ENCODE measurements at regions not wholly inside any gene's neighbourhood (a gene's known extent, or its start where the extent isn't known, plus 50 kb on each side); places are given as distances from the start of the nearest gene placed in this dataset.
A peak's percentile ranks its signal among the peaks of the same experiment; 100 is the strongest.

DNA sequence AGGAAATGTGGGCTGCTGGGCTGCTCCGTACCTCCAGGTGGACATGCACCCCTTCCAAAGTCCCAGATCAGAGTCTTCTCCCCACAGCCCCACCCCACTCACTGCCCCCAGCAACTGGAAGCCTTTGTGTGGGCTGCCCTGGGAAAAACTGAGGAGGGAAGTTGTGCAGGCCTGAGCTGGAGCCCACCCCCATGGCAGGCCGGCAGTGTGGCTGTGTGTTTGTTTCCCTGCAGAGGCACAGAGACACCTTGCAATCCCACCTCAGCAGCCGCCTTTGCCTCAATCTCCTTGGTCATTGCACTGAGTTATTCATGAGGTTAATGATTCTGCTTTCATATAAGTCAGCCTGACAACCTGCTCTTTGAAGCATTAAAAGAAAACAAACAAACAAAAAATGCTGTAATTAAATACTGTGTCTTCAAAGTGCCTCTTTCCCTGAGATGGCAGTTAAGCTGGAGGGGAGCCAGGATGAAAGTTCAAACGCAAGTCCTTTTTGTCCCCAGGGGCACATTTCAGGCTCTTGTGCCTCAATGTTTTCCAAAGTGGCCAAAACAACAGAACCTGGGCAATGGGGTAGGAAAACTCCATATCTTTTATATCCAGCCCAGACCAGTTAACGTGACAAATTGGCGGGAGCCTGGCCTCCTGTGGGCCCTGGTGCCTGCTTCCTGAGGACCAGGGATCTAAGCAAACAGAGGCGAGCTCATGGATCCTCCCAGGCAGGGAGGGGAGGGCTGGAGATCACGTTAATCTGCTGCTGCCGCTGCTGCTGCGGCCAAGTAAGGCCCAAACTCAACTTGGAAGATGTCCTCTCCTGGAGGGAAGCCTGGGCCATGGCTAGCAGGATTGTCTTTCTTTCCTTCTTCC, 51.9 kb upstream of the TSPAN11 start:
- no peaks in the 10 kb centered on the region for H3K36me3 Mint-ChIP-seq (ENCODE audit: low read depth)
- H3K27me3 Mint-ChIP-seq (ENCODE audit: insufficient read depth) = peaks cover 16% of the 10 kb centered on the region
- H3K9ac ChIP-seq (ENCODE audit: extremely low read depth, low read length, poor library complexity, severe bottlenecking) = no peak overlapping the region
- DNase-seq = peak; percentile 77
- no peak overlapping the region for H3K4me3 Mint-ChIP-seq
- no peaks in the 10 kb centered on the region for H3K27me3 ChIP-seq (ENCODE audit: control insufficient read depth, insufficient read depth, low read length, poor library complexity, severe bottlenecking)
- H3K36me3 ChIP-seq (ENCODE audit: control insufficient read depth, insufficient read depth, low read length) = no peaks in the 10 kb centered on the region
- 64 to 68% methylated on average over 6 to 10 of the region's 10 CpGs for WGBS, 2 experiments (ENCODE audit: insufficient coverage in 1 of 2, insufficient read length in 1 of 2)
- H3K4me3 ChIP-seq (ENCODE audit: low read length) = no peak overlapping the region
- H3K27ac Mint-ChIP-seq = no peak overlapping the region
- H3K9me3 Mint-ChIP-seq = no peaks in the 10 kb centered on the region
- no peak overlapping the region for H3K27ac ChIP-seq (ENCODE audit: low read depth, low read length)
- H3K4me1 ChIP-seq (ENCODE audit: control insufficient read depth, insufficient read depth, low read length) = no peaks in the 10 kb centered on the region
- peaks cover 8% of the 10 kb centered on the region for H3K4me1 Mint-ChIP-seq
- TF ChIP-seq, protein P1, sequence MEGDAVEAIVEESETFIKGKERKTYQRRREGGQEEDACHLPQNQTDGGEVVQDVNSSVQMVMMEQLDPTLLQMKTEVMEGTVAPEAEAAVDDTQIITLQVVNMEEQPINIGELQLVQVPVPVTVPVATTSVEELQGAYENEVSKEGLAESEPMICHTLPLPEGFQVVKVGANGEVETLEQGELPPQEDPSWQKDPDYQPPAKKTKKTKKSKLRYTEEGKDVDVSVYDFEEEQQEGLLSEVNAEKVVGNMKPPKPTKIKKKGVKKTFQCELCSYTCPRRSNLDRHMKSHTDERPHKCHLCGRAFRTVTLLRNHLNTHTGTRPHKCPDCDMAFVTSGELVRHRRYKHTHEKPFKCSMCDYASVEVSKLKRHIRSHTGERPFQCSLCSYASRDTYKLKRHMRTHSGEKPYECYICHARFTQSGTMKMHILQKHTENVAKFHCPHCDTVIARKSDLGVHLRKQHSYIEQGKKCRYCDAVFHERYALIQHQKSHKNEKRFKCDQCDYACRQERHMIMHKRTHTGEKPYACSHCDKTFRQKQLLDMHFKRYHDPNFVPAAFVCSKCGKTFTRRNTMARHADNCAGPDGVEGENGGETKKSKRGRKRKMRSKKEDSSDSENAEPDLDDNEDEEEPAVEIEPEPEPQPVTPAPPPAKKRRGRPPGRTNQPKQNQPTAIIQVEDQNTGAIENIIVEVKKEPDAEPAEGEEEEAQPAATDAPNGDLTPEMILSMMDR (conservative IDR thresholded peaks at IDR 0.05) = no peak
- no peaks in the 10 kb centered on the region for H3K9me3 ChIP-seq (ENCODE audit: control insufficient read depth, low read length)

DNA sequence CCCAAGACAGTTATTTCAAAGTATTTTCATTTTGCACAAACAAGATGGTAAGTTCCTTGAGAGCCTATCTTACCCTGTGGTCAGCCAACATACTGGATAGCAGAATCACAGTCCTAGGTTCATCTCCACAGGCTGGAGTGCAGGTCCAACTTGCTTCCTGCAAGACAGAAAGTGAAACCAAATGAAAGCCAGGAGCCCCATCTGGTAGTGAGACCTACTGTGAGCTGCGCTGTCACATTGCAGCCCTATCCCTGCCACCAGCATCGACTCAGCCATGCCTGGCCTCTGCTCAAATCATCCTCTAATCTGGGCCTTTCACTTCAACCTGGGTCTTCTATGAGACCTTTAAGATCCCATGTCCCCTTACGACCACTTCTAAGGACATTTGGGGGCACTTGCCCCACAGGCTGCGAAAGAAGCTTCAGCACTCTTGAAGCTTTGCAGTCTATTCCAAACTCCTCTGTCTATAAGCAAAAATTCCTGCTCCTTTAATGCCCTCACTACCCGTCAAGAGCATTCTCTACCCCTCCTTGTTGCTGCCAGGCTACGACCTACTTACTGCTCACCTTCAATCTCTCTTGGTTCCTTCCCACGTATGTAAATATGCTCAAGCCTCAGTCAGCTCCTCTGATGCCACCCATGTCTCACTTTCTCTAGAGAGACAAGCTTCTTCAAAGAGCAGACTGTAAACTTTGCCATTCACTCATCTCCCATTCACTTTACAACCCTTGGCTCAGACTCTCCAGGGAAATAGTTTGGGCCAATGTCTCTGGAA, 55.9 kb upstream of the TSPAN11 start:
- 79 to 91% methylated on average over 5 to 7 of the region's 7 CpGs for WGBS, 2 experiments (ENCODE audit: insufficient coverage in 1 of 2, insufficient read length in 1 of 2)
- Mint-ChIP-seq H3K4me1 (peaks cover 14% of the 10 kb centered on the region), H3K4me3 (no peak overlapping the region), H3K36me3 (ENCODE audit: low read depth) (peaks cover 3% of the 10 kb centered on the region), H3K27me3 (ENCODE audit: insufficient read depth) (peaks cover 12% of the 10 kb centered on the region), H3K27ac (no peak overlapping the region), H3K9me3 (peaks cover 27% of the 10 kb centered on the region)
- no peak for DNase-seq
- Histone ChIP-seq H3K27me3 (ENCODE audit: control insufficient read depth, insufficient read depth, low read length, poor library complexity, severe bottlenecking) (no peaks in the 10 kb centered on the region), H3K9ac (ENCODE audit: extremely low read depth, low read length, poor library complexity, severe bottlenecking) (no peak overlapping the region), H3K4me1 (ENCODE audit: control insufficient read depth, insufficient read depth, low read length) (no peaks in the 10 kb centered on the region), H3K36me3 (ENCODE audit: control insufficient read depth, insufficient read depth, low read length) (no peaks in the 10 kb centered on the region), H3K4me3 (ENCODE audit: low read length) (no peak overlapping the region), H3K27ac (ENCODE audit: low read depth, low read length) (no peak overlapping the region), H3K9me3 (ENCODE audit: control insufficient read depth, low read length) (peaks cover 33% of the 10 kb centered on the region)
- TF ChIP-seq, protein P1 (conservative IDR thresholded peaks at IDR 0.05) = no peak

- Mint-ChIP-seq H3K4me1 (peaks cover 15% of the 10 kb centered on the region), H3K9me3 (peaks cover 31% of the 10 kb centered on the region), H3K27ac (no peak overlapping the region), H3K36me3 (ENCODE audit: low read depth) (peaks cover 3% of the 10 kb centered on the region), H3K27me3 (ENCODE audit: insufficient read depth) (peaks cover 26% of the 10 kb centered on the region), H3K4me3 (no peak overlapping the region)
- Histone ChIP-seq H3K4me3 (ENCODE audit: low read length) (peak overlapping the region; percentile 72), H3K9ac (ENCODE audit: extremely low read depth, low read length, poor library complexity, severe bottlenecking) (no peak overlapping the region), H3K36me3 (ENCODE audit: control insufficient read depth, insufficient read depth, low read length) (no peaks in the 10 kb centered on the region), H3K4me1 (ENCODE audit: control insufficient read depth, insufficient read depth, low read length) (peaks cover 3% of the 10 kb centered on the region), H3K27me3 (ENCODE audit: control insufficient read depth, insufficient read depth, low read length, poor library complexity, severe bottlenecking) (peaks cover 16% of the 10 kb centered on the region), H3K9me3 (ENCODE audit: control insufficient read depth, low read length) (peaks cover 45% of the 10 kb centered on the region), H3K27ac (ENCODE audit: low read depth, low read length) (no peak overlapping the region)
- no peak for DNase-seq
- TF ChIP-seq, protein P1 (conservative IDR thresholded peaks at IDR 0.05) = no peak
These were observed 59.1 kb upstream of the TSPAN11 start for GRCh38 chr12:30867415-30867814.
